Testis (tissue), 2 donors: ENCODE measurements at regions not wholly inside any gene's neighbourhood (a gene's known extent, or its start where the extent isn't known, plus 50 kb on each side); places are given as distances from the start of the nearest gene placed in this dataset.

Experiments
- POLR2A ChIP-seq: fragments of 450-650 bp; IDR thresholded peaks from one replicate; pipeline ENCODE4 v1.6.1; 2017; ENCODE audit warnings: antibody characterized with exemption, mild to moderate bottlenecking, moderate library complexity
- TF ChIP-seq, protein P1 (sequence below), 3 experiments: fragments of 450-650 bp in 2 of 3; fragments of 200-600 bp in 1 of 3; sonication (generic) in 1 of 3; IDR thresholded peaks; one replicate each; pipeline ENCODE4 v1.5.1; 2016 to 2019; ENCODE audit warnings: antibody characterized with exemption in 3 of 3, mild to moderate bottlenecking in 2 of 3, moderate library complexity in 1 of 3

GRCh38 chr9:115403753-115404152 is 285.8 kb upstream of the TNC start:
- TF ChIP-seq, protein P1, sequence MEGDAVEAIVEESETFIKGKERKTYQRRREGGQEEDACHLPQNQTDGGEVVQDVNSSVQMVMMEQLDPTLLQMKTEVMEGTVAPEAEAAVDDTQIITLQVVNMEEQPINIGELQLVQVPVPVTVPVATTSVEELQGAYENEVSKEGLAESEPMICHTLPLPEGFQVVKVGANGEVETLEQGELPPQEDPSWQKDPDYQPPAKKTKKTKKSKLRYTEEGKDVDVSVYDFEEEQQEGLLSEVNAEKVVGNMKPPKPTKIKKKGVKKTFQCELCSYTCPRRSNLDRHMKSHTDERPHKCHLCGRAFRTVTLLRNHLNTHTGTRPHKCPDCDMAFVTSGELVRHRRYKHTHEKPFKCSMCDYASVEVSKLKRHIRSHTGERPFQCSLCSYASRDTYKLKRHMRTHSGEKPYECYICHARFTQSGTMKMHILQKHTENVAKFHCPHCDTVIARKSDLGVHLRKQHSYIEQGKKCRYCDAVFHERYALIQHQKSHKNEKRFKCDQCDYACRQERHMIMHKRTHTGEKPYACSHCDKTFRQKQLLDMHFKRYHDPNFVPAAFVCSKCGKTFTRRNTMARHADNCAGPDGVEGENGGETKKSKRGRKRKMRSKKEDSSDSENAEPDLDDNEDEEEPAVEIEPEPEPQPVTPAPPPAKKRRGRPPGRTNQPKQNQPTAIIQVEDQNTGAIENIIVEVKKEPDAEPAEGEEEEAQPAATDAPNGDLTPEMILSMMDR (IDR thresholded peaks at IDR 0.05), result no peak
- no peak for TF ChIP-seq POLR2A
